Kidney (tissue), 13 donors: ENCODE measurements at regions not wholly inside any gene's neighbourhood (a gene's known extent, or its start where the extent isn't known, plus 50 kb on each side); places are given as distances from the start of the nearest gene placed in this dataset.

Experiments used
- DNase-seq, 5 donors: peaks; one replicate each; pipeline ENCODE4 v3.0.0-alpha.2; 2013 to 2020
- FAIRE-seq: peaks from 2 replicates; lab custom pipeline; 2012; peaks lifted over from hg19 to GRCh38; lab: Jason Lieb, UNC
- H3K27ac ChIP-seq, 2 donors: one replicate each; pipeline ENCODE4 v1.7.0; 2013; ENCODE audit warnings: low read depth in 2 of 2, low read length in 2 of 2, inconsistent platforms in 1 of 2
- H3K27me3 ChIP-seq: one replicate; pipeline ENCODE4 v1.7.1; 2013; ENCODE audit warnings: low read length, inconsistent platforms; ENCODE audit not compliant: control insufficient read depth, insufficient read depth
- H3K36me3 ChIP-seq, 3 donors: one replicate each; pipeline versions ENCODE4 v1.7.0 to v1.7.1; 2013; ENCODE audit warnings: low read length in 3 of 3, control low read depth in 1 of 3, inconsistent platforms in 1 of 3; ENCODE audit not compliant: insufficient read depth in 3 of 3, control insufficient read depth in 2 of 3
- H3K4me1 ChIP-seq, 3 donors: one replicate each; pipeline versions ENCODE4 v1.7.0 to v1.7.1; 2013; ENCODE audit warnings: low read length in 3 of 3, inconsistent platforms in 1 of 3, low read depth in 1 of 3; ENCODE audit not compliant: control insufficient read depth in 2 of 3, insufficient read depth in 2 of 3
- H3K4me3 ChIP-seq, 3 donors: one replicate each; pipeline versions ENCODE4 v1.7.0 to v1.8.1; 2013; ENCODE audit warnings: low read length in 3 of 3, control low read depth in 1 of 3, inconsistent platforms in 1 of 3
- H3K9ac ChIP-seq, 3 donors: one replicate each; pipeline versions ENCODE4 v1.7.0 to v1.7.1; 2013; ENCODE audit warnings: low read length in 3 of 3, control low read depth in 1 of 3, inconsistent platforms in 1 of 3
- H3K9me3 ChIP-seq, 3 donors: one replicate each; pipeline versions ENCODE4 v1.7.0 to v1.7.1; 2013; ENCODE audit warnings: low read length in 3 of 3, control low read depth in 1 of 3, inconsistent platforms in 1 of 3; ENCODE audit not compliant: control insufficient read depth in 2 of 3, insufficient read depth in 1 of 3
- intact Hi-C: fragments of 100-400 bp; cut with DNase I; formaldehyde crosslinking; loops from one replicate; pipeline ENCODE4 v1.11.1; 2022
- TF ChIP-seq, protein P1 (sequence below): IDR thresholded peaks from 3 replicates; pipeline ENCODE4 v1.5.1; 2012; ENCODE audit warnings: mild to moderate bottlenecking, moderate library complexity, borderline replicate concordance; ENCODE audit not compliant: insufficient read depth; ENCODE audit errors: extremely low read depth
- donor health status: control.
- donor health status: control.
- donor health status: control.
- donor health status: control.
- donor health status: control.
- donor health status: DM: yes; HTN: yes; CAD: no.
- donor health status: Normal renal cell carcinoma (clear cell type).

GRCh38 chr6:48486373-48486772 lies 375.4 kb upstream of the PTCHD4 start:
- H3K27me3 ChIP-seq = no peaks in the 10 kb centered on the region
- TF ChIP-seq, protein P1, sequence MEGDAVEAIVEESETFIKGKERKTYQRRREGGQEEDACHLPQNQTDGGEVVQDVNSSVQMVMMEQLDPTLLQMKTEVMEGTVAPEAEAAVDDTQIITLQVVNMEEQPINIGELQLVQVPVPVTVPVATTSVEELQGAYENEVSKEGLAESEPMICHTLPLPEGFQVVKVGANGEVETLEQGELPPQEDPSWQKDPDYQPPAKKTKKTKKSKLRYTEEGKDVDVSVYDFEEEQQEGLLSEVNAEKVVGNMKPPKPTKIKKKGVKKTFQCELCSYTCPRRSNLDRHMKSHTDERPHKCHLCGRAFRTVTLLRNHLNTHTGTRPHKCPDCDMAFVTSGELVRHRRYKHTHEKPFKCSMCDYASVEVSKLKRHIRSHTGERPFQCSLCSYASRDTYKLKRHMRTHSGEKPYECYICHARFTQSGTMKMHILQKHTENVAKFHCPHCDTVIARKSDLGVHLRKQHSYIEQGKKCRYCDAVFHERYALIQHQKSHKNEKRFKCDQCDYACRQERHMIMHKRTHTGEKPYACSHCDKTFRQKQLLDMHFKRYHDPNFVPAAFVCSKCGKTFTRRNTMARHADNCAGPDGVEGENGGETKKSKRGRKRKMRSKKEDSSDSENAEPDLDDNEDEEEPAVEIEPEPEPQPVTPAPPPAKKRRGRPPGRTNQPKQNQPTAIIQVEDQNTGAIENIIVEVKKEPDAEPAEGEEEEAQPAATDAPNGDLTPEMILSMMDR = no peak
- intact Hi-C loops = no loop called here

GRCh38 chr6:48476257-48476656 lies 365.3 kb upstream of the PTCHD4 start:
- intact Hi-C loops = no loop called here
- H3K27me3 ChIP-seq = no peaks in the 10 kb centered on the region
- peak in 1 of 5 donors; percentile 11 for DNase-seq
- H3K9me3 ChIP-seq = no peaks in the 10 kb centered on the region
- no peak overlapping the region for H3K27ac ChIP-seq
- H3K4me1 ChIP-seq = no peaks in the 10 kb centered on the region
- no peak for FAIRE-seq
- H3K36me3 ChIP-seq = no peaks in the 10 kb centered on the region
- TF ChIP-seq, protein P1 = peak; percentile 14
- no peak overlapping the region for H3K4me3 ChIP-seq
- no peak overlapping the region for H3K9ac ChIP-seq

More at GRCh38 chr6:48486373-48486772, 375.4 kb upstream of the PTCHD4 start:
- H3K9me3 ChIP-seq = no peaks in the 10 kb centered on the region
- H3K9ac ChIP-seq = no peak overlapping the region
- no peak overlapping the region for H3K27ac ChIP-seq
- DNase-seq (no peak), FAIRE-seq (no peak)
- no peaks in the 10 kb centered on the region for H3K36me3 ChIP-seq
- no peak overlapping the region for H3K4me3 ChIP-seq
- H3K4me1 ChIP-seq = no peaks in the 10 kb centered on the region

DNA sequence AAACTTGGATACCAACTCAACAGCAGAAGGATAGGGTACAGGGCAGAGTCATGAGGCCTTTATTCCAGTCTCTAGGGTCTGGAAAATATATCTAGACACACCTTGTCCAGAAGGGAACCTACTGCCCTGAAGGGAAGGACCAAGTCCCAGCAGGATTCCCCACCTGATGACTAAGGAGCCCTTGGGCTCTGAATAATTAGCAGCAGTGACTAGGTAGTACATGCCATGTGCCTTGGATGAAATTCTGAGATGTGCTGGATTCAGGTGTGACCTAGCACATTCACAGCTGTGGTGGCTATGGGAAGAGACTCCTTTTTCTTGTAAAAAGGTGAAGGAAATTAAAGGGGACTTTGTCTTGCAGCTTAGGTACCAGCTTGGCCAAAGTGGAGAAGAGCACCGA lies 364.3 kb upstream of the PTCHD4 start:
- no peak overlapping the region for H3K27ac ChIP-seq
- DNase-seq = no peak
- no peak overlapping the region for H3K9ac ChIP-seq
- H3K4me3 ChIP-seq = no peak overlapping the region
- H3K4me1 ChIP-seq = no peaks in the 10 kb centered on the region
- intact Hi-C loops = no loop called here
- H3K9me3 ChIP-seq = no peaks in the 10 kb centered on the region
- no peak for FAIRE-seq
- no peaks in the 10 kb centered on the region for H3K36me3 ChIP-seq
- H3K27me3 ChIP-seq = no peaks in the 10 kb centered on the region
- TF ChIP-seq, protein P1 = no peak

GRCh38 chr6:48474830-48475229 lies 363.8 kb upstream of the PTCHD4 start:
- Histone ChIP-seq H3K9me3 (no peaks in the 10 kb centered on the region), H3K27ac (no peak overlapping the region), H3K4me1 (no peaks in the 10 kb centered on the region), H3K36me3 (no peaks in the 10 kb centered on the region), H3K4me3 (no peak overlapping the region), H3K27me3 (no peaks in the 10 kb centered on the region), H3K9ac (no peak overlapping the region)
- no peak for FAIRE-seq
- TF ChIP-seq, protein P1 = no peak
- peak in 1 of 5 donors; percentile 32 for DNase-seq
- intact Hi-C loops = no loop called here
